H54 (cell line): ENCODE measurements at regions not wholly inside any gene's neighbourhood (a gene's known extent, or its start where the extent isn't known, plus 50 kb on each side); places are given as distances from the start of the nearest gene placed in this dataset.

Experiments
- DNase-seq: peaks from one replicate; pipeline ENCODE4 v3.0.0; 2011; ENCODE audit warnings: low spot score, mixed read lengths; ENCODE audit not compliant: insufficient read length
- FAIRE-seq: peaks from 3 replicates; lab custom pipeline; 2011; peaks lifted over from hg19 to GRCh38; lab: Jason Lieb, UNC
- POLR2A ChIP-seq: IDR thresholded peaks from 2 replicates; pipeline ENCODE4 v1.6.1; 2011; ENCODE audit warnings: low read depth, mild to moderate bottlenecking, low read length

GRCh38 chr6:74971633-74972032 is 234.2 kb downstream of the COL12A1 start:
- no peak for TF ChIP-seq POLR2A
- no peak for FAIRE-seq
- no peak for DNase-seq

GRCh38 chr6:74969591-74970267 is 236.1 kb downstream of the COL12A1 start:
- TF ChIP-seq POLR2A: no peak
- FAIRE-seq (no peak), DNase-seq (no peak)

DNA sequence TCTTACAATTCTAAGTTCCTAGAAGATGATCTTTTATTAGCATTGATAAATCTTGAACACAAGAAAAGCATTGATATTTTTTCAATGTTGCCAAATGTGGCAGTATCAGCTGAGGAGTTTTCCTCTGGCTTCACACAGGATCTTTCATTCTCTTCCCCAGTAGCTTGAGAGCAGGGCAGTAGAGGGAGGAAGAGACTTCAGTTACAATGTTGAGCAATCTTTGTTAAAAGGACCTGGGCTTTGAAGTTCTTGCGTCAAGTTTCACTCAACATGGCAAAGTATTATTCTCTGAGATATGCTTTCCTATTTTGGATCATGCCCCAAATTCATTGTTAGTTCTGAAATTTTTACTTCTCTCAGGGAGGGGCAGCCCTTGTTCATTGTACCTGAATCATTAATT is 238.0 kb downstream of the COL12A1 start:
- DNase-seq (no peak), FAIRE-seq (no peak)
- no peak for TF ChIP-seq POLR2A

DNA sequence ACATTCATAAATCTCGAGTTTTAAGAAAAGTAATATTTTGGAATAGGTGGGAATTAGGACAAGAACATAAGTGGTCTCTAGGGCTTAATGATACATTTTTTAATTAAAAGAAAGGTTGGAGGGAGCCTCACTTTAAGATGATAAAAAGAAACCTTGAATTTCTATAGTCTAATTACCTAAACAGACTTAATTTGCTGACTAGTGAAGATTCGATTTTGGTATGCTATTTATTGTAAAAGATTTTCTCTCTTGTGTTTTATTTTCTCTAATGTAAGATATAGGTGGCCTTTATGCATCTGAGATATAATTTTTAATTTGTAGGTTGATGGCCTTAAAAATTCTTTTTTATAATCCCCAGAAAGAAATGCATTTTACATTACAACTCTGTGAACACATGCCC is 239.1 kb downstream of the COL12A1 start:
- DNase-seq (no peak), FAIRE-seq (no peak)
- TF ChIP-seq POLR2A: no peak

GRCh38 chr6:74964871-74965441 is 240.9 kb downstream of the COL12A1 start:
- DNase-seq: no peak
- no peak for TF ChIP-seq POLR2A
- FAIRE-seq: no peak

GRCh38 chr6:74956559-74957428 is 249.1 kb downstream of the COL12A1 start:
- no peak for DNase-seq
- no peak for FAIRE-seq
- TF ChIP-seq POLR2A: no peak

GRCh38 chr6:74953708-74954107 is 252.1 kb downstream of the COL12A1 start:
- TF ChIP-seq POLR2A: no peak
- DNase-seq: no peak
- FAIRE-seq: no peak

GRCh38 chr6:74946961-74947360 is 258.9 kb downstream of the COL12A1 start:
- TF ChIP-seq POLR2A: no peak
- DNase-seq (no peak), FAIRE-seq (no peak)

GRCh38 chr6:74942130-74942529 is 263.7 kb downstream of the COL12A1 start:
- no peak for TF ChIP-seq POLR2A
- FAIRE-seq (no peak), DNase-seq (no peak)

DNA sequence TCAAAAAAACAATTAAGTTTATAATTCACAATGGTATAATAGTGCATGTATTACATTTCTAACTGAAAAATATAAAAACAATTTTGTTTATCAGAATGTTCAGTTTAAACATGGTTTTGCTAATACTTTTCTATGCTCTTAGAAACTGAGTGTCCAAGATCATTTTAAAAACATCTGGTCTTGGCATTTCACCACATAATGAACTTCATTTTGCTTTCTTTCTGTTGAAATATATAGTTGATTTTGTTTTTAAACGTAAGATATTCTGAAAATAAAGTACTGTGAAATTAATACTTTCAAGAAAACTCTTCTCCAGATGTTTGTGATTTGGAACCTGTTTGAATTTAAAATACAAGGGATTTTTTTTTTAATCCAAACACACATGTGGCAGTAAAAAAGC is 264.4 kb downstream of the COL12A1 start:
- FAIRE-seq (no peak), DNase-seq (no peak)
- no peak for TF ChIP-seq POLR2A

DNA sequence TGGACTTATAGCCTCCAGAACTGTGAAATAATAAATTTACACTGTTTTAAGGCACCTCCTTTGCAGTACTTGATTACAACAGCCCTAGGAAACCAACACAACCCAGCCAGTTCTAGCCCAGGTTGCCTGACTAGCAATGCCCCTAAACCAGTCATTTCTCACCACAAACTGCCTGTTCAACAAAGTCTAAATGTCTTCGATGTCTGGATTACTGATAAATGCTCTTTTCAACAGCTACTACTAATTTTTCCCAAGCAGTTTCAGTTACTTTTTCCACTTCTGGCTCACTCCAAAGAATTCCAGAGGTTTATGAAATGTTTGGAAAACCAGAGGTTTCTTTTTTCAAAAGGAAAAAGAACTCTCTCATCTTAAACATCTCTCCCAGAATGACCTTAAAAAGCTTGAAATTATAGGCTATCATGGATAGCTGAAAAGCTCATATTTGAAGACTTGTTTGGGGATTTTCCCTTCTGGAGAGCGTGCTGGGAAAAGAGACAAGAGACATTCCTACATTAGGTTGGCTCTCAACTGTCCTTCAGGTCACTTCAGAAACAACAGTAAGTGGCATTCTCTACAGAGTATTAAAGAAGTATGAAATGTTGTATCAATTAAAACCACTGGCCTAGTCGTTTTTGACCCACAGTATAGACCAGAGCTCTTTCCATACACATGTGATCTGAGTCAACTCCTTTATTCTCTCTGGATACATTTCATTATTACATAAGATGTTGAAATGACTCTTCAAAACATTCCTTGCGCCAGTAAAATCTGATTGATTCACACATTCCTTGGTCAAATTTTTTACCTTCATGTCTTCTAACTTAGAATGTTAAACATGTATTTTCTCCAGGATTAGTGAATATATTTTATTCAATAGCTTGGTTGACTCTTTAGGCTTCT is 265.9 kb downstream of the COL12A1 start:
- no peak for DNase-seq
- FAIRE-seq: no peak
- TF ChIP-seq POLR2A: no peak

DNA sequence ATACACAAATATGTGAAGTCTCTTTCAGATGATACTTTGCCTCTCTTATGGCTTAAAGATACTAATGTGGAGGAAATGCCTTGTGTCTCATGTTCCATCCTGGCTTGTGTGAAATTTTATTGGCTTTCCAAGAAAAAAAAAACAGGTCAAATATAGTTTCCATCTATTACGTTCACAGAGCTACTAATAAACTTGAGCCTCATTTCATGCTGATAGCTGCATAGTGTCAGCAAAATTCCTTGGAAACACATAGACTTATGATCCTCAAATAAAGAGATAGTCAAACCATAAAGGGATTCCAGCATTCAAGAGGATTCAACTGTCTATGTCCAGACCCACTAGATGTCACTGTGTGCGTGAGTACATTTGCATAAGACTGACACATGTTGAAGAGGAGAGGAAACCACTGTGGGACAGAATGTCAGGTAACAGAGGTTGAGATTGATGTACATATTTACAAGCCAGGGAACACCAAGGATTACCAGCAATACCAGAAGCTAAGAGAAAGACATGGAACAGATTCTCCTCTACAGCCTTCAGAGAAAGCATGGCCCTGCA is 266.6 kb downstream of the COL12A1 start:
- DNase-seq (no peak), FAIRE-seq (no peak)
- TF ChIP-seq POLR2A: no peak

DNA sequence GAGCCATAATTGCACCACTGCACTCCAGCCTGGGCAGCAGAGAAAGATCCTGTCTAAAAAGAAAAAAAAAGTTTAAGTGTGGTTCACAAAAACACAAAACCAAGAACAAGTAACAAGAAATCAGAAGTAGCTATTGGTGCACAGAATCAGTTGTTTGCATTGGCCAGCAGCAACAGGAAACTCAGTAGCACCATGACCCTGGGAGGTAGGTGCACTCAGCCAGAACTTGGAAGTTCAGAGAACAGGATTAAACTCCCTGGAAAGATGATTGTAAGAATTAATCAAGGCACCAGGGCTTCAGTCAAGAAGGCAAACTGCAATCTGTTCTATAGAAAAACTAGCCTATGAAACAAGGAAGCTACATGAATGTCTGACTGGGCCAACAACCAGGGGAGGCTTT is 267.9 kb downstream of the COL12A1 start:
- DNase-seq (no peak), FAIRE-seq (no peak)
- no peak for TF ChIP-seq POLR2A
